GM12878 (cell line): ENCODE measurements at regions not wholly inside any gene's neighbourhood (a gene's known extent, or its start where the extent isn't known, plus 50 kb on each side); places are given as distances from the start of the nearest gene placed in this dataset.
"Not testable (repeated sequence)": the region's sequence is repeated elsewhere in the genome, so short reads cannot be mapped to it uniquely, and the experiment has no call there.

Experiments used
- ASH2L ChIP-seq: fragments of 300-600, 200-600 bp; sonication (generic); IDR thresholded peaks from 2 replicates; pipeline ENCODE4 v1.6.1; 2017; ENCODE audit warnings: low read depth, mild to moderate bottlenecking, borderline replicate concordance
- GATAD2B ChIP-seq: fragments of 450-650 bp; conservative IDR thresholded peaks from 2 replicates; pipeline ENCODE4 v1.6.1; 2017; ENCODE audit warnings: low read depth, mild to moderate bottlenecking, moderate library complexity
- LARP7 ChIP-seq: fragments of 450-650 bp; IDR thresholded peaks from 2 replicates; pipeline ENCODE4 v1.6.1; 2017; ENCODE audit warnings: mild to moderate bottlenecking
- PAX8 ChIP-seq: fragments of 450-650 bp; IDR thresholded peaks from 2 replicates; pipeline ENCODE4 v1.6.1; 2017; ENCODE audit warnings: mild to moderate bottlenecking, moderate library complexity
- POLR2A ChIP-seq: IDR thresholded peaks from 2 replicates; pipeline ENCODE4 v1.6.1; 2011; ENCODE audit warnings: low read depth, mild to moderate bottlenecking, low read length
- POU2F2 ChIP-seq: IDR thresholded peaks from 3 replicates; pipeline ENCODE4 v1.6.1; 2011; ENCODE audit warnings: low read depth, mild to moderate bottlenecking, low read length, borderline replicate concordance
- SMAD5 ChIP-seq: IDR thresholded peaks from 2 replicates; pipeline ENCODE4 v1.6.1; 2016; ENCODE audit warnings: antibody characterized with exemption, low read depth
- SMC3 ChIP-seq: IDR thresholded peaks from 2 replicates; pipeline ENCODE4 v1.6.1; 2011; ENCODE audit warnings: low read length, improper control_type of control experiment, borderline replicate concordance
- SP1 ChIP-seq: IDR thresholded peaks from one replicate; pipeline ENCODE4 v1.6.1; 2011; ENCODE audit warnings: low read depth, low read length
- SUPT20H ChIP-seq: IDR thresholded peaks from 2 replicates; pipeline ENCODE4 v1.6.1; 2011; ENCODE audit warnings: low read depth, mild to moderate bottlenecking, low read length, moderate library complexity, borderline replicate concordance; ENCODE audit not compliant: control insufficient read depth
- TAF1 ChIP-seq: IDR thresholded peaks from 2 replicates; pipeline ENCODE4 v1.6.1; 2011; ENCODE audit warnings: mild to moderate bottlenecking, low read depth, low read length, borderline replicate concordance
- TF ChIP-seq, protein P1 (sequence below), 3 experiments: IDR thresholded peaks in 2 of 3; conservative IDR thresholded peaks in 1 of 3; 2 replicates each; pipeline ENCODE4 v1.5.1; 2011; ENCODE audit warnings: low read depth in 3 of 3, low read length in 3 of 3, mild to moderate bottlenecking in 3 of 3, control low read depth in 2 of 3, moderate library complexity in 2 of 3, inconsistent platforms in 1 of 3, mixed read lengths in 1 of 3; ENCODE audit not compliant: control insufficient read depth in 2 of 3, insufficient read depth in 1 of 3; ENCODE audit errors: extremely low read depth in 1 of 3
- TF ChIP-seq, protein P2 (sequence below): IDR thresholded peaks from 2 replicates; pipeline ENCODE4 v1.6.1; 2011; ENCODE audit warnings: low read depth, low read length, improper control_type of control experiment, borderline replicate concordance
- TF ChIP-seq, protein P3 (sequence below): IDR thresholded peaks from 2 replicates; pipeline ENCODE4 v1.6.1; 2011; ENCODE audit warnings: borderline replicate concordance, low read depth, mild to moderate bottlenecking, moderate library complexity, low read length; ENCODE audit not compliant: insufficient read depth, poor library complexity, severe bottlenecking

DNA sequence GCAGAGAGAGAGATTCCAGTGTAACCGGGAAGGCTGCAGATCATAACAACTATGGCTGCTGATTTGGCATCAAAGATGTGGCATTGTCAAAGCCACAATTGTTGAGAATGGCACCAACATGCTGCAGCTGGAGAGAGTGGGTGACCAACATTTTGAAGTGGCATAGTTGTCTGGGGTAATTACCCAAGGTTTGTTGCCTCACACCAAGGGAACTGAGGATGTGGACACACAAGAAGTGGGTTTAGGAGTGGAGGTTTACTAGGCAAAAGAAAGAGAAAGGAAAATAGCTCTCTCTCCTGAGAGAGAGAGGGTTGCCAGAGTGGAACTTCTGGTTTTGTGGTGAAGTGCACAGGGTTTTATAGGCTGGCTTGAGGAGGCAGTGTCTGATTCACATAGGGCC, 126.6 kb downstream of the FAM72C start:
- TF ChIP-seq, protein P1, sequence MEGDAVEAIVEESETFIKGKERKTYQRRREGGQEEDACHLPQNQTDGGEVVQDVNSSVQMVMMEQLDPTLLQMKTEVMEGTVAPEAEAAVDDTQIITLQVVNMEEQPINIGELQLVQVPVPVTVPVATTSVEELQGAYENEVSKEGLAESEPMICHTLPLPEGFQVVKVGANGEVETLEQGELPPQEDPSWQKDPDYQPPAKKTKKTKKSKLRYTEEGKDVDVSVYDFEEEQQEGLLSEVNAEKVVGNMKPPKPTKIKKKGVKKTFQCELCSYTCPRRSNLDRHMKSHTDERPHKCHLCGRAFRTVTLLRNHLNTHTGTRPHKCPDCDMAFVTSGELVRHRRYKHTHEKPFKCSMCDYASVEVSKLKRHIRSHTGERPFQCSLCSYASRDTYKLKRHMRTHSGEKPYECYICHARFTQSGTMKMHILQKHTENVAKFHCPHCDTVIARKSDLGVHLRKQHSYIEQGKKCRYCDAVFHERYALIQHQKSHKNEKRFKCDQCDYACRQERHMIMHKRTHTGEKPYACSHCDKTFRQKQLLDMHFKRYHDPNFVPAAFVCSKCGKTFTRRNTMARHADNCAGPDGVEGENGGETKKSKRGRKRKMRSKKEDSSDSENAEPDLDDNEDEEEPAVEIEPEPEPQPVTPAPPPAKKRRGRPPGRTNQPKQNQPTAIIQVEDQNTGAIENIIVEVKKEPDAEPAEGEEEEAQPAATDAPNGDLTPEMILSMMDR (IDR thresholded peaks at IDR 0.05 in 2 of 3, conservative IDR thresholded peaks at IDR 0.05 in 1 of 3; ENCODE audit: control insufficient read depth in 2 of 3, extremely low read depth in 1 of 3, insufficient read depth in 1 of 3, low read depth in 3 of 3, low read length in 3 of 3) = not testable (repeated sequence)
- TF ChIP-seq, protein P2, sequence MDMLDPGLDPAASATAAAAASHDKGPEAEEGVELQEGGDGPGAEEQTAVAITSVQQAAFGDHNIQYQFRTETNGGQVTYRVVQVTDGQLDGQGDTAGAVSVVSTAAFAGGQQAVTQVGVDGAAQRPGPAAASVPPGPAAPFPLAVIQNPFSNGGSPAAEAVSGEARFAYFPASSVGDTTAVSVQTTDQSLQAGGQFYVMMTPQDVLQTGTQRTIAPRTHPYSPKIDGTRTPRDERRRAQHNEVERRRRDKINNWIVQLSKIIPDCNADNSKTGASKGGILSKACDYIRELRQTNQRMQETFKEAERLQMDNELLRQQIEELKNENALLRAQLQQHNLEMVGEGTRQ = not testable (repeated sequence)
- TF ChIP-seq POLR2A, LARP7, SMAD5, SUPT20H, PAX8, SMC3, SP1, ASH2L, TAF1, POU2F2, GATAD2B: not testable (repeated sequence)
- TF ChIP-seq, protein P3, sequence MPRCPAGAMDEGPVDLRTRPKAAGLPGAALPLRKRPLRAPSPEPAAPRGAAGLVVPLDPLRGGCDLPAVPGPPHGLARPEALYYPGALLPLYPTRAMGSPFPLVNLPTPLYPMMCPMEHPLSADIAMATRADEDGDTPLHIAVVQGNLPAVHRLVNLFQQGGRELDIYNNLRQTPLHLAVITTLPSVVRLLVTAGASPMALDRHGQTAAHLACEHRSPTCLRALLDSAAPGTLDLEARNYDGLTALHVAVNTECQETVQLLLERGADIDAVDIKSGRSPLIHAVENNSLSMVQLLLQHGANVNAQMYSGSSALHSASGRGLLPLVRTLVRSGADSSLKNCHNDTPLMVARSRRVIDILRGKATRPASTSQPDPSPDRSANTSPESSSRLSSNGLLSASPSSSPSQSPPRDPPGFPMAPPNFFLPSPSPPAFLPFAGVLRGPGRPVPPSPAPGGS = not testable (repeated sequence)
